ENCODE measurements at regions not wholly inside any gene's neighbourhood (a gene's known extent, or its start where the extent isn't known, plus 50 kb on each side); places are given as distances from the start of the nearest gene placed in this dataset.

- TF ChIP-seq ZNF24 (IDR thresholded peaks at IDR 0.05) (no peak), POLR2AphosphoS2 (IDR thresholded peaks at IDR 0.05; ENCODE audit: low read depth, low read length) (no peak), FOXA1 (IDR thresholded peaks at IDR 0.05) (no peak), FOXA1 (CRISPR knock-in tag; IDR thresholded peaks at IDR 0.05) (no peak), RELA (CRISPR knock-in tag; IDR thresholded peaks at IDR 0.05) (no peak), CTCF (CRISPR knock-in tag; IDR thresholded peaks at IDR 0.05) (no peak)
Observed at GRCh38 chr10:123327450-123327849, 173.2 kb downstream of the BUB3 start.

Data from HepG2 (cell line).